ENCODE measurements at regions not wholly inside any gene's neighbourhood (a gene's known extent, or its start where the extent isn't known, plus 50 kb on each side); places are given as distances from the start of the nearest gene placed in this dataset.

- DNase-seq (ENCODE audit: low read depth in 2 of 2): no peak
These were observed 981.5 kb downstream of the SORCS1 start for GRCh38 chr10:106183041-106183440.

- DNase-seq (ENCODE audit: low read depth in 2 of 2): no peak
These were observed 982.0 kb downstream of the SORCS1 start for GRCh38 chr10:106182542-106182941.

GRCh38 chr10:106181501-106181900 lies 983.0 kb downstream of the SORCS1 start:
- peak; percentile 85 to 86 for DNase-seq (ENCODE audit: low read depth in 2 of 2)

- no peak for DNase-seq (ENCODE audit: low read depth in 2 of 2)
These were observed 985.1 kb downstream of the SORCS1 start for GRCh38 chr10:106179430-106179829.

GRCh38 chr10:106175760-106176377 lies 988.6 kb downstream of the SORCS1 start:
- DNase-seq (ENCODE audit: low read depth in 2 of 2): peak in 1 of 2 experiments; percentile 17

- DNase-seq (ENCODE audit: low read depth in 2 of 2): no peak
These were observed 990.7 kb downstream of the SORCS1 start for GRCh38 chr10:106173838-106174237.

GRCh38 chr10:106169241-106169640 lies 995.3 kb downstream of the SORCS1 start:
- DNase-seq (ENCODE audit: low read depth in 2 of 2): peak in 1 of 2 experiments; percentile 20

GRCh38 chr10:106167946-106168345 lies 996.6 kb downstream of the SORCS1 start:
- DNase-seq (ENCODE audit: low read depth in 2 of 2): no peak

GRCh38 chr10:106158241-106158640 lies 1006.3 kb downstream of the SORCS1 start:
- no peak for DNase-seq (ENCODE audit: low read depth in 2 of 2)

GRCh38 chr10:106147021-106147420 lies 1017.5 kb downstream of the SORCS1 start:
- no peak for DNase-seq (ENCODE audit: low read depth in 2 of 2)

- DNase-seq (ENCODE audit: low read depth in 2 of 2): no peak
These were observed 1024.6 kb downstream of the SORCS1 start for GRCh38 chr10:106139915-106140314.

- DNase-seq (ENCODE audit: low read depth in 2 of 2): no peak
These were observed 1028.3 kb downstream of the SORCS1 start for GRCh38 chr10:106136175-106136574.

- DNase-seq (ENCODE audit: low read depth in 2 of 2): no peak
These were observed 1030.0 kb downstream of the SORCS1 start for GRCh38 chr10:106134326-106135000.

GRCh38 chr10:106133451-106133850 lies 1031.1 kb downstream of the SORCS1 start:
- no peak for DNase-seq (ENCODE audit: low read depth in 2 of 2)

- DNase-seq (ENCODE audit: low read depth in 2 of 2): no peak
These were observed 1031.5 kb downstream of the SORCS1 start for GRCh38 chr10:106132956-106133355.

GRCh38 chr10:106114656-106115186 lies 1049.8 kb downstream of the SORCS1 start:
- no peak for DNase-seq (ENCODE audit: low read depth in 2 of 2)

GRCh38 chr10:106111246-106111645 lies 1053.3 kb downstream of the SORCS1 start:
- DNase-seq (ENCODE audit: low read depth in 2 of 2): peak; percentile 10 to 17

GRCh38 chr10:106107706-106108105 lies 1056.8 kb downstream of the SORCS1 start:
- DNase-seq (ENCODE audit: low read depth in 2 of 2): peak; percentile 26 to 31

- DNase-seq (ENCODE audit: low read depth in 2 of 2): no peak
These were observed 1058.4 kb downstream of the SORCS1 start for GRCh38 chr10:106106114-106106513.

- DNase-seq (ENCODE audit: low read depth in 2 of 2): no peak
These were observed 1074.7 kb downstream of the SORCS1 start for GRCh38 chr10:106089855-106090254.

GRCh38 chr10:106086391-106086790 lies 1078.1 kb downstream of the SORCS1 start:
- DNase-seq (ENCODE audit: low read depth in 2 of 2): no peak

- no peak for DNase-seq (ENCODE audit: low read depth in 2 of 2)
These were observed 1080.9 kb downstream of the SORCS1 start for GRCh38 chr10:106083572-106083971.

- peak in 1 of 2 experiments; percentile 37 for DNase-seq (ENCODE audit: low read depth in 2 of 2)
These were observed 1081.6 kb downstream of the SORCS1 start for GRCh38 chr10:106082865-106083264.
